ENCODE measurements at regions not wholly inside any gene's neighbourhood (a gene's known extent, or its start where the extent isn't known, plus 50 kb on each side); places are given as distances from the start of the nearest gene placed in this dataset.

GRCh38 chr6:71556141-71556540 lies 267.5 kb downstream of the OGFRL1 start:
- H3K4ac ChIP-seq (ENCODE audit: low read depth, low read length) = no peak overlapping the region
- no peak for TF ChIP-seq CTCF (conservative IDR thresholded peaks at IDR 0.05)
- no peak overlapping the region for H3K27ac Mint-ChIP-seq
- no peak overlapping the region for H2AFZ ChIP-seq (ENCODE audit: low read length)
- peaks cover 66 to 69% of the 10 kb centered on the region in 2 experiments for H3K9me3 Mint-ChIP-seq
- H3K9me3 ChIP-seq (ENCODE audit: control insufficient read depth, low read depth, low read length) = peaks cover 16% of the 10 kb centered on the region
- no peaks in the 10 kb centered on the region for H3K4me1 ChIP-seq (ENCODE audit: insufficient read depth, low read length)
- DNase-seq = no peak
- no peak overlapping the region for H2BK5ac ChIP-seq (ENCODE audit: insufficient read length, low read length)
- no peak overlapping the region for H2BK12ac ChIP-seq (ENCODE audit: insufficient read length, low read depth, low read length)
- H3K27me3 ChIP-seq (ENCODE audit: insufficient read depth, low read length) = no peaks in the 10 kb centered on the region
- H4K91ac ChIP-seq (ENCODE audit: insufficient read length, low read depth, low read length) = no peak overlapping the region
- H3K4me1 Mint-ChIP-seq = no peaks in the 10 kb centered on the region
- no peak overlapping the region for H4K5ac ChIP-seq (ENCODE audit: insufficient read length, low read depth, low read length)
- no peak overlapping the region for H3K4me3 Mint-ChIP-seq
- H3K14ac ChIP-seq (ENCODE audit: insufficient read depth, low read length) = no peak overlapping the region
- no CpG with 5 or more reads among the region's 4 CpGs for WGBS (ENCODE audit: extremely low coverage, insufficient read length, low lambda C conversion rate)
- H3K27ac ChIP-seq (ENCODE audit: insufficient read length, low read depth, low read length) = no peak overlapping the region
- no peaks in the 10 kb centered on the region for H3K23me2 ChIP-seq (ENCODE audit: insufficient read length, low read depth, low read length, poor library complexity, severe bottlenecking)
- no peak overlapping the region for H2AK5ac ChIP-seq (ENCODE audit: insufficient read length, low read length)
- H4K8ac ChIP-seq (replicated peaks; ENCODE audit: insufficient read length, low read depth, low read length) = no peak overlapping the region
- no peaks in the 10 kb centered on the region for H4K20me1 ChIP-seq (ENCODE audit: control insufficient read depth, insufficient read depth, insufficient read length)
- no peak overlapping the region for H2BK15ac ChIP-seq (ENCODE audit: low read depth, low read length)
- no peak overlapping the region for H3K4me2 ChIP-seq (ENCODE audit: insufficient read depth, insufficient read length, low read length)
- H3K36me3 Mint-ChIP-seq (ENCODE audit: insufficient read depth in 1 of 3, low read depth in 3 of 3) = peaks cover 12 to 51% (median 39%) of the 10 kb centered on the region in 3 experiments
- no peak overlapping the region for H3K56ac ChIP-seq (ENCODE audit: insufficient read length, low read depth, low read length)
- H3K18ac ChIP-seq (ENCODE audit: insufficient read length, low read depth, low read length) = no peak overlapping the region
- no peaks in the 10 kb centered on the region for H3K79me1 ChIP-seq (ENCODE audit: insufficient read depth, low read depth, low read length, poor library complexity, severe bottlenecking)
- H2BK120ac ChIP-seq (ENCODE audit: low read depth, low read length, poor library complexity, severe bottlenecking) = no peak overlapping the region
- H3T11ph ChIP-seq (ENCODE audit: low read length) = no peak overlapping the region
- no peaks in the 10 kb centered on the region; the same call in none of the 2 replicates for H3K27me3 Mint-ChIP-seq (ENCODE audit: low read depth)
- H3K9ac ChIP-seq (ENCODE audit: extremely low read depth, insufficient read length, low read length) = no peak overlapping the region
- no peak overlapping the region for H3K23ac ChIP-seq (ENCODE audit: insufficient read length, low read depth, low read length)
- H2BK20ac ChIP-seq (ENCODE audit: low read depth, low read length, poor library complexity, severe bottlenecking) = no peak overlapping the region
- no peaks in the 10 kb centered on the region for H3K79me2 ChIP-seq (ENCODE audit: insufficient read depth, low read length)
